ENCODE measurements at regions not wholly inside any gene's neighbourhood (a gene's known extent, or its start where the extent isn't known, plus 50 kb on each side); places are given as distances from the start of the nearest gene placed in this dataset.

- DNase-seq, result no peak
- no peaks in the 10 kb centered on the region for H3K36me3 Mint-ChIP-seq
- H3K4me1 ChIP-seq (ENCODE audit: insufficient read depth, low read length), result no peaks in the 10 kb centered on the region
- H3K9me3 ChIP-seq (ENCODE audit: low read length), result no peaks in the 10 kb centered on the region
- ChIA-PET CTCF (no interaction called here), POLR2A (no interaction called here)
- H3K27ac ChIP-seq (ENCODE audit: low read depth, low read length), result no peak overlapping the region
- no peaks in the 10 kb centered on the region for H3K27me3 ChIP-seq (ENCODE audit: insufficient read depth, low read length, poor library complexity, severe bottlenecking)
- peaks cover 0 to 8% (median 0%) of the 10 kb centered on the region in 5 donors for H3K9me3 Mint-ChIP-seq
- H3K27me3 Mint-ChIP-seq, result no peaks in the 10 kb centered on the region
- H3K36me3 ChIP-seq (ENCODE audit: insufficient read depth, low read length), result no peaks in the 10 kb centered on the region
- no peak overlapping the region for H3K27ac Mint-ChIP-seq
- H3K4me3 Mint-ChIP-seq, result no peak overlapping the region
- H3K4me1 Mint-ChIP-seq, result no peaks in the 10 kb centered on the region
- no peak overlapping the region for H3K4me3 ChIP-seq (ENCODE audit: low read length)
Measured at GRCh38 chr15:98025237-98025636, 64.7 kb downstream of the ARRDC4 start.

GRCh38 chr15:98034731-98035130, 74.2 kb downstream of the ARRDC4 start:
- no peaks in the 10 kb centered on the region for H3K36me3 ChIP-seq (ENCODE audit: insufficient read depth, low read length)
- H3K9me3 ChIP-seq (ENCODE audit: low read length), result no peaks in the 10 kb centered on the region
- no peaks in the 10 kb centered on the region for H3K27me3 ChIP-seq (ENCODE audit: insufficient read depth, low read length, poor library complexity, severe bottlenecking)
- ChIA-PET CTCF (no interaction called here), POLR2A (no interaction called here)
- no peak for DNase-seq
- Mint-ChIP-seq H3K27me3 (no peaks in the 10 kb centered on the region), H3K4me3 (no peak overlapping the region), H3K4me1 (no peaks in the 10 kb centered on the region), H3K27ac (no peak overlapping the region), H3K36me3 (no peaks in the 10 kb centered on the region), H3K9me3 (peaks cover 0 to 7% (median 0%) of the 10 kb centered on the region in 5 donors)
- no peak overlapping the region for H3K4me3 ChIP-seq (ENCODE audit: low read length)
- H3K27ac ChIP-seq (ENCODE audit: low read depth, low read length), result no peak overlapping the region
- no peaks in the 10 kb centered on the region for H3K4me1 ChIP-seq (ENCODE audit: insufficient read depth, low read length)

DNA sequence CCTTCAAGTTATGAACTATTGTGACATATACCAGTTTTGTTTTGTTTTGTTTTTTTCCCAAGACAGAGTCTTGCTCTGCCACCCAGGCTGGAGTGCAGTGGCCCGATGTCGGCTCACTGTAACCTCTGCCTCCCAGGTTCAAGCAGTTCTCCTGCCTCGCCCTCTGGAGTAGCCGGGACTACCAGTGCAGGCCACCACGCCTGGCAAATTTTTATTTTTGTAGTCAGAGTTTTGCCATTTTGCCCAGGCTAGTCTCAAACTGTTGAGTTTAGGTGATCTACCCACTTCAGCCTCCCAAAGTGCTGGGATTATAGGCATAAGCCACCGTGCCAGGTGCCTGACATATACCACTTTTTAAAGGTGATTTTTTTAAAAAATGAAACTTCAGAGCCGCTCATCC, 74.6 kb downstream of the ARRDC4 start:
- no peak for DNase-seq
- Mint-ChIP-seq H3K36me3 (no peaks in the 10 kb centered on the region), H3K27me3 (no peaks in the 10 kb centered on the region), H3K9me3 (peaks cover 0 to 7% (median 0%) of the 10 kb centered on the region in 5 donors), H3K4me3 (no peak overlapping the region), H3K27ac (no peak overlapping the region), H3K4me1 (no peaks in the 10 kb centered on the region)
- POLR2A ChIA-PET, result no interaction called here
- no peaks in the 10 kb centered on the region for H3K36me3 ChIP-seq (ENCODE audit: insufficient read depth, low read length)
- no peaks in the 10 kb centered on the region for H3K9me3 ChIP-seq (ENCODE audit: low read length)
- no peaks in the 10 kb centered on the region for H3K4me1 ChIP-seq (ENCODE audit: insufficient read depth, low read length)
- H3K27me3 ChIP-seq (ENCODE audit: insufficient read depth, low read length, poor library complexity, severe bottlenecking), result no peaks in the 10 kb centered on the region
- CTCF ChIA-PET, result no interaction called here
- H3K27ac ChIP-seq (ENCODE audit: low read depth, low read length), result no peak overlapping the region
- no peak overlapping the region for H3K4me3 ChIP-seq (ENCODE audit: low read length)

DNA sequence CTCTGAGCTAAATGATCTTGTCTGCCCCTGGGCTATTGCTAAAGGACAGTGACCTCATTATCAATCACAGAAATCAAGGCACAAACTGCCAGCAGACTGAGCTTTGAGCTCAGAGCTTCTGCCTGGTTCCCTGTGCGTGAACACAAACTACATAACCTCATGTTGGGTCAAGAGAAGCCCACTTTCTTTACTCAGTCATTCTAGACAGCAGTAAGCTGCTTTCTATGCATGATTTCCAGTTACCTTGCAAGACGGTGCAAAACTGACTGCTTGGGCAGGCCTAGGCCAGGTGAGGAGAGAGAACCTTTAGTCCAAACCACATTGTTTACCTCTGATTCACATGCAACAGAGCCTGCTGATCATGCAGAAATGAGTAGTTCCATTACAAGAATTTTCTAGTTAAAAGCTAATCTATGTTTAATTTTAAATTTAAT, 75.1 kb downstream of the ARRDC4 start:
- CTCF ChIA-PET, result no interaction called here

DNA sequence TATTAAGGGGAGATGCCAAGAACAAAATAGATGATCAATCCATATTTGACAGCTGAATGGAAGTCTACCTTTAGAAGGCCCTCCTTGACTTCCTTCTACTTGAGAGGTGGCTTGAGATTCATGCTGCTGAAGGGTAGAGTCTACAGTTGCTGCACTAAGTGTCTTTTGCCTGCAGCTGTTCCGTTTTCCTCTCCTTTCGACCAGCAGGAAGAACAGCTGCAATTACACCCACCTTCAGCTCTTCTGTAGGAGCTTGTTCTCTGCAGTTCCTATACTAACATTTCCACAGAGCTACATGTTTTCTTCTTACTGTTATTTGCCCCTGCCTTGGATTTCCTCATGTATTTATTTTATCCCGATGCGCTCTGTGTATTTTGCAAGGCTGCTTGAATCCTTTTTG, 79.1 kb downstream of the ARRDC4 start:
- ChIA-PET POLR2A (no interaction called here), CTCF (no interaction called here)
- H3K4me3 ChIP-seq (ENCODE audit: low read length), result no peak overlapping the region

More for the DNA sequence above, 75.1 kb downstream of the ARRDC4 start:
- Mint-ChIP-seq H3K36me3 (no peaks in the 10 kb centered on the region), H3K27me3 (no peaks in the 10 kb centered on the region), H3K9me3 (peaks cover 0 to 7% (median 0%) of the 10 kb centered on the region in 5 donors), H3K4me3 (no peak overlapping the region), H3K27ac (no peak overlapping the region), H3K4me1 (no peaks in the 10 kb centered on the region)
- H3K27ac ChIP-seq (ENCODE audit: low read depth, low read length), result no peak overlapping the region
- H3K9me3 ChIP-seq (ENCODE audit: low read length), result no peaks in the 10 kb centered on the region
- H3K27me3 ChIP-seq (ENCODE audit: insufficient read depth, low read length, poor library complexity, severe bottlenecking), result no peaks in the 10 kb centered on the region
- H3K4me1 ChIP-seq (ENCODE audit: insufficient read depth, low read length), result no peaks in the 10 kb centered on the region
- H3K4me3 ChIP-seq (ENCODE audit: low read length), result no peak overlapping the region
- H3K36me3 ChIP-seq (ENCODE audit: insufficient read depth, low read length), result no peaks in the 10 kb centered on the region
- DNase-seq, result no peak
- POLR2A ChIA-PET, result no interaction called here

GRCh38 chr15:98040146-98040545, 79.6 kb downstream of the ARRDC4 start:
- POLR2A ChIA-PET, result no interaction called here
- no peaks in the 10 kb centered on the region for H3K27me3 Mint-ChIP-seq

More for the DNA sequence above, 79.1 kb downstream of the ARRDC4 start:
- H3K27me3 Mint-ChIP-seq, result no peaks in the 10 kb centered on the region
- Histone ChIP-seq H3K4me1 (ENCODE audit: insufficient read depth, low read length) (no peaks in the 10 kb centered on the region), H3K36me3 (ENCODE audit: insufficient read depth, low read length) (no peaks in the 10 kb centered on the region), H3K27me3 (ENCODE audit: insufficient read depth, low read length, poor library complexity, severe bottlenecking) (no peaks in the 10 kb centered on the region), H3K9me3 (ENCODE audit: low read length) (no peaks in the 10 kb centered on the region), H3K27ac (ENCODE audit: low read depth, low read length) (no peak overlapping the region)
- no peaks in the 10 kb centered on the region for H3K36me3 Mint-ChIP-seq
- DNase-seq, result no peak
- no peaks in the 10 kb centered on the region for H3K4me1 Mint-ChIP-seq
- peaks cover 0 to 11% (median 2%) of the 10 kb centered on the region in 5 donors for H3K9me3 Mint-ChIP-seq
- no peak overlapping the region for H3K27ac Mint-ChIP-seq
- H3K4me3 Mint-ChIP-seq, result no peak overlapping the region

DNA sequence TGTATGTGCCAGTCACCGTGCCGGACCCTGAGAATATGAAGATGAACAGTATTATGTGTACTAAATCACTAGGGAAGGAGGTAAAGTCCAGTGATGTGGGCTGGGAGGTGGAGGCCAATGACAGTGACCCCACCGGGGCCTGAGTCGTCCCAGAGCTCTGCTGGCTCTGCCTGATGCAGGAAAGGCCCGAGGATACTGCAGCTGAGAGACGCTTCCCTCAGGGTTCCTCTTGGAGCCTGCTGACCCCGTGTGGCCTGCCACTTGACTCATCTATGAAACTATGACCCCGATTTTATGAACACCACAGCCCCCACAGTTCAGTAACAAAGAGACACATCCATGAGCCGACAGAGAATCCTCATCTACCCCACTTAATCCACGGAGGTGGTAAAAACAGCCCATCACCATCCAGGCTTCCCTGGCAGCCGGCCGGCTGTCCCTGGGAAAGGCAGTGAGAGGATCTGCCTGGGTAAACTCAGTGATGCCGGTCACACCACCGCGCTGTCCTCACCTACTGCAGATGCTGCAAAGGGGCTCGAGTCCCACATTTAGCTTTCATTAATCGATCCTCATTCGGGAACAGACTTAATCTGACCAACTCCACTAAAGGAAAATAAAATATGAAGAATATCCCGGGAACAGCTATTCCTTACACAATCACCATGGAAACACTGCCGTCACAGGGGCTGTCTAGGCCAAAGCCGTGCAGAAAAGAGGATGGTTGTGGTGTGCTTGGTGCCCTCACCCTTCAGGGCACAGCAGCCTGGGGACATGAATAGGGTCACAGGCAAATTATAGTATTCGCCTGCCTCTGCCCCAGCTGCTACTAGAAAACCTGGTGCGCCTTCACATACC, 82.9 kb downstream of the ARRDC4 start:
- Histone ChIP-seq H3K36me3 (ENCODE audit: insufficient read depth, low read length) (no peaks in the 10 kb centered on the region), H3K4me3 (ENCODE audit: low read length) (no peak overlapping the region), H3K4me1 (ENCODE audit: insufficient read depth, low read length) (no peaks in the 10 kb centered on the region), H3K27me3 (ENCODE audit: insufficient read depth, low read length, poor library complexity, severe bottlenecking) (no peaks in the 10 kb centered on the region), H3K9me3 (ENCODE audit: low read length) (no peaks in the 10 kb centered on the region), H3K27ac (ENCODE audit: low read depth, low read length) (no peak overlapping the region)
- no peak for DNase-seq
- no peaks in the 10 kb centered on the region for H3K36me3 Mint-ChIP-seq
- no peak overlapping the region for H3K27ac Mint-ChIP-seq
- CTCF ChIA-PET, result no interaction called here
- H3K4me3 Mint-ChIP-seq, result no peak overlapping the region
- H3K9me3 Mint-ChIP-seq, result peaks cover 0 to 14% (median 5%) of the 10 kb centered on the region in 5 donors
- no peaks in the 10 kb centered on the region for H3K4me1 Mint-ChIP-seq
- POLR2A ChIA-PET, result no interaction called here
- H3K27me3 Mint-ChIP-seq, result no peaks in the 10 kb centered on the region

More at GRCh38 chr15:98040146-98040545, 79.6 kb downstream of the ARRDC4 start:
- Histone ChIP-seq H3K27me3 (ENCODE audit: insufficient read depth, low read length, poor library complexity, severe bottlenecking) (no peaks in the 10 kb centered on the region), H3K4me1 (ENCODE audit: insufficient read depth, low read length) (no peaks in the 10 kb centered on the region), H3K9me3 (ENCODE audit: low read length) (no peaks in the 10 kb centered on the region), H3K4me3 (ENCODE audit: low read length) (no peak overlapping the region), H3K27ac (ENCODE audit: low read depth, low read length) (no peak overlapping the region), H3K36me3 (ENCODE audit: insufficient read depth, low read length) (no peaks in the 10 kb centered on the region)
- Mint-ChIP-seq H3K4me1 (no peaks in the 10 kb centered on the region), H3K27ac (no peak overlapping the region), H3K9me3 (peaks cover 0 to 13% (median 2%) of the 10 kb centered on the region in 5 donors), H3K4me3 (no peak overlapping the region), H3K36me3 (no peaks in the 10 kb centered on the region)
- CTCF ChIA-PET, result no interaction called here
- no peak for DNase-seq

- Histone ChIP-seq H3K4me3 (ENCODE audit: low read length) (no peak overlapping the region), H3K27me3 (ENCODE audit: insufficient read depth, low read length, poor library complexity, severe bottlenecking) (no peaks in the 10 kb centered on the region), H3K27ac (ENCODE audit: low read depth, low read length) (no peak overlapping the region), H3K36me3 (ENCODE audit: insufficient read depth, low read length) (no peaks in the 10 kb centered on the region), H3K4me1 (ENCODE audit: insufficient read depth, low read length) (no peaks in the 10 kb centered on the region), H3K9me3 (ENCODE audit: low read length) (no peaks in the 10 kb centered on the region)
- CTCF ChIA-PET, result no interaction called here
- Mint-ChIP-seq H3K36me3 (no peaks in the 10 kb centered on the region), H3K27me3 (no peaks in the 10 kb centered on the region), H3K4me3 (no peak overlapping the region), H3K9me3 (peaks cover 3 to 19% (median 7%) of the 10 kb centered on the region in 5 donors), H3K4me1 (no peaks in the 10 kb centered on the region), H3K27ac (no peak overlapping the region)
- POLR2A ChIA-PET, result no interaction called here
- DNase-seq, result no peak
Measured at GRCh38 chr15:98051734-98052133, 91.2 kb downstream of the ARRDC4 start.

Measured in CD8-positive, alpha-beta memory T cell (primary cell).